GM23338 (cell line): ENCODE measurements at regions not wholly inside any gene's neighbourhood (a gene's known extent, or its start where the extent isn't known, plus 50 kb on each side); places are given as distances from the start of the nearest gene placed in this dataset.

Experiments
- CREB1 ChIP-seq: fragments of 250-450 bp; sonication (Bioruptor Pico); IDR thresholded peaks from 2 replicates; pipeline ENCODE4 v1.5.0; 2020; ENCODE audit warnings: low read depth, mild to moderate bottlenecking, moderate library complexity
- CTCF ChIP-seq, 2 experiments: fragments of 200-600 bp in 1 of 2; sonication (generic) in 1 of 2; conservative IDR thresholded peaks; 2 replicates each; pipeline versions ENCODE4 v1.5.1 to v1.6.1; 2016 to 2017; ENCODE audit warnings: antibody characterized with exemption in 2 of 2, low read depth in 2 of 2, mild to moderate bottlenecking in 2 of 2, moderate library complexity in 1 of 2
- EZH2 ChIP-seq: fragments of 200-600 bp; sonication (generic); IDR thresholded peaks from one replicate; pipeline ENCODE4 v1.8.0; 2017; ENCODE audit warnings: antibody characterized with exemption, mild to moderate bottlenecking, low read depth; ENCODE audit not compliant: unreplicated experiment
- EZH2phosphoT487 ChIP-seq: fragments of 200-600 bp; sonication (generic); IDR thresholded peaks from one replicate; pipeline ENCODE4 v1.8.1; 2018; ENCODE audit warnings: antibody characterized with exemption; ENCODE audit not compliant: unreplicated experiment
- JUNB ChIP-seq: IDR thresholded peaks from one replicate; pipeline ENCODE4 v1.6.1; 2016; ENCODE audit warnings: antibody characterized with exemption; ENCODE audit not compliant: unreplicated experiment
- POLR2AphosphoS5 ChIP-seq: IDR thresholded peaks from 2 replicates; pipeline ENCODE4 v1.6.1; 2016; ENCODE audit warnings: antibody characterized with exemption, low read depth
- REST ChIP-seq: IDR thresholded peaks from one replicate; pipeline ENCODE4 v1.6.1; 2018; ENCODE audit warnings: antibody characterized with exemption; ENCODE audit not compliant: unreplicated experiment
- STAT1 ChIP-seq: IDR thresholded peaks from one replicate; pipeline ENCODE4 v1.6.1; 2016; ENCODE audit warnings: antibody characterized with exemption; ENCODE audit not compliant: unreplicated experiment
- ZNF114 ChIP-seq: fragments of 250-450 bp; sonication (Bioruptor Pico); IDR thresholded peaks from 2 replicates; pipeline ENCODE4 v1.5.0; 2020; ENCODE audit warnings: mild to moderate bottlenecking, moderate library complexity
- ZNF462 ChIP-seq: fragments of 250-450 bp; sonication (Bioruptor Pico); IDR thresholded peaks from 2 replicates; pipeline ENCODE4 v1.5.0; 2020; ENCODE audit warnings: mild to moderate bottlenecking, moderate library complexity

GRCh38 chr1:214727274-214727673 is 124.3 kb downstream of the CENPF start:
- no peak for TF ChIP-seq CTCF (conservative IDR thresholded peaks at IDR 0.05; ENCODE audit: low read depth in 2 of 2)
- TF ChIP-seq EZH2, result no peak
- TF ChIP-seq JUNB, result no peak
- no peak for TF ChIP-seq ZNF114
- TF ChIP-seq POLR2AphosphoS5, result no peak
- no peak for TF ChIP-seq ZNF462
- TF ChIP-seq STAT1, result no peak
- TF ChIP-seq EZH2phosphoT487, result no peak
- no peak for TF ChIP-seq CREB1
- no peak for TF ChIP-seq REST
